A549 (cell line): ENCODE measurements at regions not wholly inside any gene's neighbourhood (a gene's known extent, or its start where the extent isn't known, plus 50 kb on each side); places are given as distances from the start of the nearest gene placed in this dataset.

Experiments used
- ATAC-seq, 2 experiments: fragments of 200-7000 bp in 1 of 2; fragments of >200 bp in 1 of 2; cut with Nextera tagmentation in 1 of 2; cut with Tn5 transposase in 1 of 2; 3 replicates each; pipeline versions ENCODE4 v1.8.0 to v1.9.1; 2018 to 2020; ENCODE audit warnings: mild to moderate bottlenecking in 1 of 2, moderate library complexity in 1 of 2
- CTCF ChIA-PET: fragments of 300-600 bp; sonication (Branson Sonifier 250); formaldehyde crosslinking; extraction: SDS; loops from one replicate; lab custom pipeline; 2021; ENCODE audit warnings: antibody characterized with exemption, inconsistent platforms; lab: Yijun Ruan, JAX
- POLR2A ChIA-PET: fragments of 350-600 bp; formaldehyde crosslinking; extraction: SDS; loops from one replicate; lab custom pipeline; 2021; ENCODE audit warnings: antibody characterized with exemption, inconsistent platforms; lab: Yijun Ruan, JAX
- DNase-seq, 2 experiments: peaks; one replicate each; pipeline versions ENCODE4 v3.0.0 to v3.0.0-alpha.2; 2011 to 2016; ENCODE audit warnings: low read depth in 1 of 2, low spot score in 1 of 2
- FAIRE-seq: peaks from 2 replicates; lab custom pipeline; 2011; peaks lifted over from hg19 to GRCh38; lab: Jason Lieb, UNC
- H3K27ac ChIP-seq, 2 experiments: fragments of >200 bp; sonication (Bioruptor Twin); formaldehyde crosslinking; 3 replicates each; pipeline ENCODE4 v1.5.1; 2016 to 2017
- H3K4me1 ChIP-seq: fragments of >200 bp; sonication (Bioruptor Twin); formaldehyde crosslinking; 3 replicates; pipeline ENCODE4 v1.6.1; 2016
- H3K4me2 ChIP-seq: fragments of >200 bp; sonication (Bioruptor Twin); formaldehyde crosslinking; 3 replicates; pipeline ENCODE4 v1.6.1; 2016
- H3K4me3 ChIP-seq: fragments of >200 bp; sonication (Bioruptor Twin); formaldehyde crosslinking; 3 replicates; pipeline ENCODE4 v1.5.1; 2016
- H3K9me3 ChIP-seq: fragments of >200 bp; sonication (Bioruptor Twin); formaldehyde crosslinking; 3 replicates; pipeline ENCODE4 v1.6.1; 2016
- BHLHE40 ChIP-seq: IDR thresholded peaks from 2 replicates; pipeline ENCODE4 v1.6.1; 2012; ENCODE audit warnings: low read depth, low read length, inconsistent platforms
- CEBPB ChIP-seq, 2 experiments: fragments of >200 bp in 1 of 2; sonication (Bioruptor Twin) in 1 of 2; formaldehyde crosslinking in 1 of 2; IDR thresholded peaks; 2 replicates each; pipeline ENCODE4 v1.6.1; 2012 to 2016
- EP300 ChIP-seq, 2 experiments: fragments of >200 bp; sonication (Bioruptor Twin); formaldehyde crosslinking; IDR thresholded peaks; 2 replicates in 1 of 2; 3 replicates in 1 of 2; pipeline ENCODE4 v1.6.1; 2016 to 2017
- HOXA7 ChIP-seq: fragments of 250-450 bp; sonication (Bioruptor Pico); IDR thresholded peaks from 2 replicates; pipeline ENCODE4 v1.5.0; 2020; ENCODE audit warnings: mild to moderate bottlenecking, moderate library complexity
- JUN ChIP-seq, 2 experiments: fragments of >200 bp; sonication (Bioruptor Twin); formaldehyde crosslinking; IDR thresholded peaks; 2 replicates in 1 of 2; 3 replicates in 1 of 2; pipeline ENCODE4 v1.6.1; 2016 to 2017
- JUNB ChIP-seq: fragments of >200 bp; sonication (Bioruptor Twin); formaldehyde crosslinking; IDR thresholded peaks from 2 replicates; pipeline ENCODE4 v1.6.1; 2016
- KDM1A ChIP-seq: fragments of 200-600 bp; sonication (generic); IDR thresholded peaks from 2 replicates; pipeline ENCODE4 v1.6.1; 2016; ENCODE audit warnings: low read depth, mild to moderate bottlenecking
- MAZ ChIP-seq: fragments of 150-350 bp; IDR thresholded peaks from 2 replicates; pipeline ENCODE4 v1.6.1; 2014; ENCODE audit warnings: antibody characterized with exemption, low read depth, low read length, borderline replicate concordance
- NPAS2 ChIP-seq: fragments of 250-450 bp; sonication (Bioruptor Pico); IDR thresholded peaks from 2 replicates; pipeline ENCODE4 v1.8.0; 2022; ENCODE audit warnings: mild to moderate bottlenecking, moderate library complexity, borderline replicate concordance
- POLR2A ChIP-seq: IDR thresholded peaks from 2 replicates; pipeline ENCODE4 v1.6.1; 2012; ENCODE audit warnings: mild to moderate bottlenecking, low read length
- POLR2AphosphoS2 ChIP-seq: conservative IDR thresholded peaks from 2 replicates; pipeline ENCODE4 v1.6.1; 2012; ENCODE audit warnings: low read length, improper control_type of control experiment, inconsistent platforms
- RFX5 ChIP-seq: fragments of 450-650 bp; IDR thresholded peaks from 2 replicates; pipeline ENCODE4 v1.7.1; 2014; ENCODE audit warnings: antibody characterized with exemption, mild to moderate bottlenecking, moderate library complexity
- TP53 ChIP-seq: fragments of 250-450 bp; sonication (Bioruptor Pico); IDR thresholded peaks from 2 replicates; pipeline ENCODE4 v1.5.0; 2021; ENCODE audit warnings: mild to moderate bottlenecking, moderate library complexity
- WGBS: methylation state at CpG from one replicate; pipeline ENCODE4 v1.1.6; 2017; ENCODE audit errors: missing lambda C conversion rate; 5-methylcytosine and 5-hydroxymethylcytosine counted together
- TF ChIP-seq, protein P1 (sequence below): IDR thresholded peaks from 2 replicates; pipeline ENCODE4 v1.6.1; 2012; ENCODE audit warnings: low read depth, borderline replicate concordance
- TF ChIP-seq, protein P2 (sequence below): fragments of 250-450 bp; sonication (Bioruptor Pico); IDR thresholded peaks from 2 replicates; pipeline ENCODE4 v1.5.0; 2021; ENCODE audit warnings: mild to moderate bottlenecking, moderate library complexity, borderline replicate concordance
- TF ChIP-seq, protein P3 (sequence below): fragments of 200-600 bp; sonication (generic); IDR thresholded peaks from 2 replicates; pipeline ENCODE4 v1.6.1; 2016; ENCODE audit warnings: antibody characterized with exemption, mild to moderate bottlenecking, moderate library complexity

DNA sequence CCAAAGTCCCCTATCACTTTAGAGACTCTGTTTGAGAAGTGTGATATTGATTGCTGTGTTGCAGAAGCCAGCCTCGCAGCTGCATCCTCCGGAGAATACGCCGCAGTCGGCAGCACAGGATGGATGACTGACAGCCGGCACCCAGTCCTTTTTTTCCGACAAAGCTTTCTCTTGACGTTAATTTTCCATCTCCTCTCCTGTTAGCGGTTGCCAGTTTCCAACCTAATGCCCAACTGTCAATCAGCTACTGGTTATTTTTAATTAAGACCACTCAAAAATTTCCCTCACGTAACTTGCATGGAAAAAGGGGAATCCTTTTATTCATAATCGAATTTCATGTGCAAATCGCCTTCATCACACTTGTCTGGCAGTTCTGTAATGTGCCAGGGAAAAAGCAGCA lies 953.9 kb downstream of the CDH11 start:
- Histone ChIP-seq H3K4me3 (no peak overlapping the region), H3K4me1 (no peaks in the 10 kb centered on the region), H3K4me2 (no peak overlapping the region), H3K27ac (no peak overlapping the region), H3K9me3 (no peaks in the 10 kb centered on the region)
- 44% methylated on average over 12 of the region's 12 CpGs for WGBS
- TF ChIP-seq POLR2AphosphoS2 (no peak), NPAS2 (CRISPR knock-in tag) (no peak), JUNB (no peak), TP53 (no peak), EP300 (IDR thresholded peaks at IDR 0.05) (no peak), CEBPB (IDR thresholded peaks at IDR 0.05) (no peak), MAZ (no peak), JUN (IDR thresholded peaks at IDR 0.05) (no peak)
- TF ChIP-seq, protein P1, sequence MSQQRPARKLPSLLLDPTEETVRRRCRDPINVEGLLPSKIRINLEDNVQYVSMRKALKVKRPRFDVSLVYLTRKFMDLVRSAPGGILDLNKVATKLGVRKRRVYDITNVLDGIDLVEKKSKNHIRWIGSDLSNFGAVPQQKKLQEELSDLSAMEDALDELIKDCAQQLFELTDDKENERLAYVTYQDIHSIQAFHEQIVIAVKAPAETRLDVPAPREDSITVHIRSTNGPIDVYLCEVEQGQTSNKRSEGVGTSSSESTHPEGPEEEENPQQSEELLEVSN, result no peak
- TF ChIP-seq, protein P2, sequence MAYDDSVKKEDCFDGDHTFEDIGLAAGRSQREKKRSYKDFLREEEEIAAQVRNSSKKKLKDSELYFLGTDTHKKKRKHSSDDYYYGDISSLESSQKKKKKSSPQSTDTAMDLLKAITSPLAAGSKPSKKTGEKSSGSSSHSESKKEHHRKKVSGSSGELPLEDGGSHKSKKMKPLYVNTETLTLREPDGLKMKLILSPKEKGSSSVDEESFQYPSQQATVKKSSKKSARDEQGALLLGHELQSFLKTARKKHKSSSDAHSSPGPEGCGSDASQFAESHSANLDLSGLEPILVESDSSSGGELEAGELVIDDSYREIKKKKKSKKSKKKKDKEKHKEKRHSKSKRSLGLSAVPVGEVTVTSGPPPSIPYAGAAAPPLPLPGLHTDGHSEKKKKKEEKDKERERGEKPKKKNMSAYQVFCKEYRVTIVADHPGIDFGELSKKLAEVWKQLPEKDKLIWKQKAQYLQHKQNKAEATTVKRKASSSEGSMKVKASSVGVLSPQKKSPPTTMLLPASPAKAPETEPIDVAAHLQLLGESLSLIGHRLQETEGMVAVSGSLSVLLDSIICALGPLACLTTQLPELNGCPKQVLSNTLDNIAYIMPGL (CRISPR knock-in tag), result no peak
- TF ChIP-seq, protein P3, sequence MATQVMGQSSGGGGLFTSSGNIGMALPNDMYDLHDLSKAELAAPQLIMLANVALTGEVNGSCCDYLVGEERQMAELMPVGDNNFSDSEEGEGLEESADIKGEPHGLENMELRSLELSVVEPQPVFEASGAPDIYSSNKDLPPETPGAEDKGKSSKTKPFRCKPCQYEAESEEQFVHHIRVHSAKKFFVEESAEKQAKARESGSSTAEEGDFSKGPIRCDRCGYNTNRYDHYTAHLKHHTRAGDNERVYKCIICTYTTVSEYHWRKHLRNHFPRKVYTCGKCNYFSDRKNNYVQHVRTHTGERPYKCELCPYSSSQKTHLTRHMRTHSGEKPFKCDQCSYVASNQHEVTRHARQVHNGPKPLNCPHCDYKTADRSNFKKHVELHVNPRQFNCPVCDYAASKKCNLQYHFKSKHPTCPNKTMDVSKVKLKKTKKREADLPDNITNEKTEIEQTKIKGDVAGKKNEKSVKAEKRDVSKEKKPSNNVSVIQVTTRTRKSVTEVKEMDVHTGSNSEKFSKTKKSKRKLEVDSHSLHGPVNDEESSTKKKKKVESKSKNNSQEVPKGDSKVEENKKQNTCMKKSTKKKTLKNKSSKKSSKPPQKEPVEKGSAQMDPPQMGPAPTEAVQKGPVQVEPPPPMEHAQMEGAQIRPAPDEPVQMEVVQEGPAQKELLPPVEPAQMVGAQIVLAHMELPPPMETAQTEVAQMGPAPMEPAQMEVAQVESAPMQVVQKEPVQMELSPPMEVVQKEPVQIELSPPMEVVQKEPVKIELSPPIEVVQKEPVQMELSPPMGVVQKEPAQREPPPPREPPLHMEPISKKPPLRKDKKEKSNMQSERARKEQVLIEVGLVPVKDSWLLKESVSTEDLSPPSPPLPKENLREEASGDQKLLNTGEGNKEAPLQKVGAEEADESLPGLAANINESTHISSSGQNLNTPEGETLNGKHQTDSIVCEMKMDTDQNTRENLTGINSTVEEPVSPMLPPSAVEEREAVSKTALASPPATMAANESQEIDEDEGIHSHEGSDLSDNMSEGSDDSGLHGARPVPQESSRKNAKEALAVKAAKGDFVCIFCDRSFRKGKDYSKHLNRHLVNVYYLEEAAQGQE, result no peak
- no peak for ATAC-seq
- no peak for FAIRE-seq
- CTCF ChIA-PET, result no interaction called here
- POLR2A ChIA-PET, result no interaction called here
- DNase-seq, result no peak

DNA sequence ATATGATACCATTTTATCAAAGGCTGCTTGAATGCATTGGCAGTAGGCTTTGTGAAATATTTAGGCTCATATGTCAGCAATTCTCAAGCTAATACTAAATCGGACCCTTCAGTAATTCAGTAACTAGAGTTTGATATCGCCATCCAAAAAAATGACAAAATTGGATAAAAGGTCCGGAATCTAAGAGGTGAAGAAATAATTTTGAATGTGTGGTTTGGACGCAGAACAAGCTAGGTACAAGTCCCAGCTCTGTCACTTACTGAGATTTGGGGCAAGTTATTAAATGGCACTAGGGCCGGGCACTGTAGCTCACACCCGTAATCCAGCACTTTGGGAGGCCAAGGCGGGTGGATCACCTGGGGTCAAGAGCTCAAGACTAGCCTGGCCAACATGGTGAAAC lies 956.5 kb downstream of the CDH11 start:
- TF ChIP-seq POLR2A, result no peak
- POLR2A ChIA-PET, result no interaction called here
- H3K4me1 ChIP-seq, result no peaks in the 10 kb centered on the region
- no peak for FAIRE-seq
- ATAC-seq, result no peak
- no peak overlapping the region for H3K4me2 ChIP-seq
- no peaks in the 10 kb centered on the region for H3K9me3 ChIP-seq
- CTCF ChIA-PET, result no interaction called here
- no peak for DNase-seq
- WGBS, result 19% methylated on average over 7 of the region's 7 CpGs
- no peak overlapping the region for H3K4me3 ChIP-seq
- no peak overlapping the region for H3K27ac ChIP-seq

DNA sequence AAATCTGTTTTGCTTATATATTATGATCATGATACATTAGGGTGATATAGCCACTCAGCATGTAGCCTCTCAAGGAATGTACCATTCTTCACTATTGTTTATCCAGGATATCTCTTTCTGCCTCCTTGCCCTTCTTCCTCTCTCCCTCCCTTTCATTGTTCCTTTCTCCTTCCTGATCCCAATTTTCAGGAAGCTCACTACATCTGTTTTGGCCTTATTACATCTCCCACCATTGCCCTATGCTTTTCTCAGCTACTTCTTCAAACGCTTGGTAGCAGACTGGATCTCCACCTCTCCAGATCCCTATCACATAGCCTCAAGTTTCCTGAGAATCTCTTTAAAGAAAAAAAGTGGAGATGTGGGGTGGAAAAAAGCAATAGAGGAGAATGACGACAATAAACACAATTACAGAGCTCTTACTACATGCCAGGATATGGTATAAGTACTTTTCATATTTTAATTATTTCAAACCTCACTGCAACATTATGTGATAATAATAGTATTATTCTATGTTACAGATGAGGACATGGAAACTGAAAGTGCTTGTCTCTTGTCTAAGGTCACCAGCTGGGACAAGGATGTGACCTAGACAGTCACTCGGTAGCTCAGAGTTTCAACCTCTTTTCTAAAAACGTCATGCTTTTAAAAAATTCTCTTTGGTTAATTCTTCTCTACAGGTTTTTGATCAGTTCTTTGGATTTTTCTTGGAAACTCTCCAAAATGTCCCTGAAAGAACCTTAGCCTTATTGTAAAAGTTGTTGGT lies 959.1 kb downstream of the CDH11 start:
- TF ChIP-seq HOXA7 (CRISPR knock-in tag), result no peak
- TF ChIP-seq, protein P3, result no peak
- TF ChIP-seq, protein P1, result no peak
- TF ChIP-seq RFX5, result no peak
- no peak for TF ChIP-seq KDM1A
- no peak for TF ChIP-seq BHLHE40
- TF ChIP-seq NPAS2 (CRISPR knock-in tag), result no peak
- TF ChIP-seq JUN (IDR thresholded peaks at IDR 0.05), result no peak
- no peak for TF ChIP-seq CEBPB (IDR thresholded peaks at IDR 0.05)
- ChIA-PET POLR2A (no interaction called here), CTCF (no interaction called here)
- ATAC-seq (no peak), FAIRE-seq (no peak), DNase-seq (no peak)
- Histone ChIP-seq H3K4me3 (no peak overlapping the region), H3K27ac (no peak overlapping the region), H3K4me2 (no peak overlapping the region), H3K9me3 (no peaks in the 10 kb centered on the region), H3K4me1 (no peaks in the 10 kb centered on the region)
- WGBS, result 32% methylated on average over 4 of the region's 4 CpGs
